ENCODE measurements at regions not wholly inside any gene's neighbourhood (a gene's known extent, or its start where the extent isn't known, plus 50 kb on each side); places are given as distances from the start of the nearest gene placed in this dataset.

DNA sequence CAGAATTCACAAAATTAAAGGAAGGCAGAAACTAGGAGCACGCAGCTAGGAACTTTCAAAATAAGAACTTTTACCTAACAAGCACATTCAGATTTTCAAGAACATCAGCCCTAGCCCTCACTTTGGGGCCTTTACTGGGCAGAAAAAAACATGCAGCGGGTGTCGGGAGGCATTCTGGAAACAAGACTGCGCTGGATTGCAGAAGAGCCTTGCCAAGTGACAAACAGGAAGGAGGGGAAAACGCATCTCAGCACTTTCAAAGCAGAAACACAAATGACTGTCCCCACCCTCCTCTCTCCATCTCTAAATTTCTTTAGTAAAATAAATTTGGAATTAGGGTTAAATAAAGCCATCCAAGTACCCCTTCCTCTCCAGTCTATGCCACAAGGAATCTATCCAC is 74.6 kb upstream of the RREB1 start:
- TF ChIP-seq, protein P1, sequence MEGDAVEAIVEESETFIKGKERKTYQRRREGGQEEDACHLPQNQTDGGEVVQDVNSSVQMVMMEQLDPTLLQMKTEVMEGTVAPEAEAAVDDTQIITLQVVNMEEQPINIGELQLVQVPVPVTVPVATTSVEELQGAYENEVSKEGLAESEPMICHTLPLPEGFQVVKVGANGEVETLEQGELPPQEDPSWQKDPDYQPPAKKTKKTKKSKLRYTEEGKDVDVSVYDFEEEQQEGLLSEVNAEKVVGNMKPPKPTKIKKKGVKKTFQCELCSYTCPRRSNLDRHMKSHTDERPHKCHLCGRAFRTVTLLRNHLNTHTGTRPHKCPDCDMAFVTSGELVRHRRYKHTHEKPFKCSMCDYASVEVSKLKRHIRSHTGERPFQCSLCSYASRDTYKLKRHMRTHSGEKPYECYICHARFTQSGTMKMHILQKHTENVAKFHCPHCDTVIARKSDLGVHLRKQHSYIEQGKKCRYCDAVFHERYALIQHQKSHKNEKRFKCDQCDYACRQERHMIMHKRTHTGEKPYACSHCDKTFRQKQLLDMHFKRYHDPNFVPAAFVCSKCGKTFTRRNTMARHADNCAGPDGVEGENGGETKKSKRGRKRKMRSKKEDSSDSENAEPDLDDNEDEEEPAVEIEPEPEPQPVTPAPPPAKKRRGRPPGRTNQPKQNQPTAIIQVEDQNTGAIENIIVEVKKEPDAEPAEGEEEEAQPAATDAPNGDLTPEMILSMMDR (conservative IDR thresholded peaks at IDR 0.05; ENCODE audit: low read length): no peak
- no peak for TF ChIP-seq EZH2phosphoT487 (IDR thresholded peaks at IDR 0.05; ENCODE audit: borderline replicate concordance, low read depth, low read length)
